ENCODE measurements at regions not wholly inside any gene's neighbourhood (a gene's known extent, or its start where the extent isn't known, plus 50 kb on each side); places are given as distances from the start of the nearest gene placed in this dataset.
"Not testable (repeated sequence)": the region's sequence is repeated elsewhere in the genome, so short reads cannot be mapped to it uniquely, and the experiment has no call there.

DNA sequence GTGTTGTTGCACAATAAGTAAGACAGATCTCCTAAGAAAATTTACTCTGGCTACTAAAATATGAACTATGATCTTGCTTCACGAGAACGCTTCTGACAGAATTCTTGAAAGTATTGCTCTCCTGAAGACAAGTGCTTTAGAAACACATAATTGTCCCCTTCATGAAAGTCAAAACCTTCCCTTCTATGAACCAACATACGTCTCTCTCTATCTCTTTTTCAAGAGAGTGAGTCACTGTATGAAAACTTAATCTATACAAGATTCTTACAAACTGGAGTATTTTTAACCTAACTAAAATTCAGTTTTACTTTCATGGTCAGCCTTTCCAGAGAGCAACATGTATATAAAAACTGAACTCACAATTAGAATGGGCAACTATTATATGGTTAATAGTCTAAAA lies 688.0 kb upstream of the CTNND2 start:
- H3K4me1 ChIP-seq (ENCODE audit: insufficient read depth): no peaks in the 10 kb centered on the region
- H3K27ac ChIP-seq: no peak overlapping the region
- no peaks in the 10 kb centered on the region for H3K36me3 ChIP-seq (replicated peaks; ENCODE audit: insufficient read depth, low read depth)
- H3K9me3 ChIP-seq (ENCODE audit: low read depth): no peaks in the 10 kb centered on the region
- 87% methylated on average over 3 of the region's 3 CpGs for WGBS (ENCODE audit: low lambda C conversion rate, missing lambda C conversion rate)
- DNase-seq (ENCODE audit: low spot score): no peak
- H2AFZ ChIP-seq: no peak overlapping the region
- no peaks in the 10 kb centered on the region for H3K79me2 ChIP-seq
- no peaks in the 10 kb centered on the region for H4K20me1 ChIP-seq (ENCODE audit: insufficient read depth, poor library complexity, severe bottlenecking)
- H3K4me2 ChIP-seq: no peak overlapping the region
- no peaks in the 10 kb centered on the region for H3K9me2 ChIP-seq (replicated peaks; ENCODE audit: insufficient read depth)
- TF ChIP-seq EZH2phosphoT487 (IDR thresholded peaks at IDR 0.05; ENCODE audit: low read depth, severe bottlenecking, unreplicated experiment) (no peak), EZH2 (IDR thresholded peaks at IDR 0.05; ENCODE audit: borderline replicate concordance) (no peak)
- TF ChIP-seq, protein P1, sequence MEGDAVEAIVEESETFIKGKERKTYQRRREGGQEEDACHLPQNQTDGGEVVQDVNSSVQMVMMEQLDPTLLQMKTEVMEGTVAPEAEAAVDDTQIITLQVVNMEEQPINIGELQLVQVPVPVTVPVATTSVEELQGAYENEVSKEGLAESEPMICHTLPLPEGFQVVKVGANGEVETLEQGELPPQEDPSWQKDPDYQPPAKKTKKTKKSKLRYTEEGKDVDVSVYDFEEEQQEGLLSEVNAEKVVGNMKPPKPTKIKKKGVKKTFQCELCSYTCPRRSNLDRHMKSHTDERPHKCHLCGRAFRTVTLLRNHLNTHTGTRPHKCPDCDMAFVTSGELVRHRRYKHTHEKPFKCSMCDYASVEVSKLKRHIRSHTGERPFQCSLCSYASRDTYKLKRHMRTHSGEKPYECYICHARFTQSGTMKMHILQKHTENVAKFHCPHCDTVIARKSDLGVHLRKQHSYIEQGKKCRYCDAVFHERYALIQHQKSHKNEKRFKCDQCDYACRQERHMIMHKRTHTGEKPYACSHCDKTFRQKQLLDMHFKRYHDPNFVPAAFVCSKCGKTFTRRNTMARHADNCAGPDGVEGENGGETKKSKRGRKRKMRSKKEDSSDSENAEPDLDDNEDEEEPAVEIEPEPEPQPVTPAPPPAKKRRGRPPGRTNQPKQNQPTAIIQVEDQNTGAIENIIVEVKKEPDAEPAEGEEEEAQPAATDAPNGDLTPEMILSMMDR (IDR thresholded peaks at IDR 0.05; ENCODE audit: poor library complexity): no peak
- no peaks in the 10 kb centered on the region for H3K27me3 ChIP-seq
- no peak overlapping the region for H3K4me3 ChIP-seq

DNA sequence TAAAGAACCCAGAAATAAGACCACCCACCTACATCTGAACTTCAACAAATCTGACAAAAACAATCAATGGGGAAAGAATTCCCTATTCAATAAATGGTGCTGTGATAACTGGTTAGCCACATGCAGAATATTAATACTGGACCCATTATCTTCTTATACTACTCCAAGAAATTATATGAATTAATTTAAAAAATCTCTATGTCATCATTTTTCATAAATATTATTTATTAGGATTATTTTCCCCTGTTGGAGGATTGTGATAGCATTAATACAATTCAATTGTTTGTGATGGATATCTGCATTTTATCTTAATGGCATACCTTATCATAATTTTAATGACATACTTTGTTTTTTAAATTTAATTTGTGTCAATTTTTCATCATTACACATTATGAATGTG lies 682.2 kb upstream of the CTNND2 start:
- no peak for DNase-seq (ENCODE audit: low spot score)
- H3K36me3 ChIP-seq (replicated peaks; ENCODE audit: insufficient read depth, low read depth): no peaks in the 10 kb centered on the region
- H2AFZ ChIP-seq: no peak overlapping the region
- no peak overlapping the region for H3K4me3 ChIP-seq
- H3K4me1 ChIP-seq (ENCODE audit: insufficient read depth): no peaks in the 10 kb centered on the region
- no peak overlapping the region for H3K4me2 ChIP-seq
- H3K27me3 ChIP-seq: no peaks in the 10 kb centered on the region
- H3K9me3 ChIP-seq (ENCODE audit: low read depth): no peaks in the 10 kb centered on the region
- H3K27ac ChIP-seq: no peak overlapping the region
- no peaks in the 10 kb centered on the region for H4K20me1 ChIP-seq (ENCODE audit: insufficient read depth, poor library complexity, severe bottlenecking)
- H3K9me2 ChIP-seq (replicated peaks; ENCODE audit: insufficient read depth): no peaks in the 10 kb centered on the region
- TF ChIP-seq EZH2phosphoT487 (IDR thresholded peaks at IDR 0.05; ENCODE audit: low read depth, severe bottlenecking, unreplicated experiment) (no peak), EZH2 (IDR thresholded peaks at IDR 0.05; ENCODE audit: borderline replicate concordance) (no peak)
- TF ChIP-seq, protein P1 (IDR thresholded peaks at IDR 0.05; ENCODE audit: poor library complexity): no peak
- no peaks in the 10 kb centered on the region for H3K79me2 ChIP-seq

DNA sequence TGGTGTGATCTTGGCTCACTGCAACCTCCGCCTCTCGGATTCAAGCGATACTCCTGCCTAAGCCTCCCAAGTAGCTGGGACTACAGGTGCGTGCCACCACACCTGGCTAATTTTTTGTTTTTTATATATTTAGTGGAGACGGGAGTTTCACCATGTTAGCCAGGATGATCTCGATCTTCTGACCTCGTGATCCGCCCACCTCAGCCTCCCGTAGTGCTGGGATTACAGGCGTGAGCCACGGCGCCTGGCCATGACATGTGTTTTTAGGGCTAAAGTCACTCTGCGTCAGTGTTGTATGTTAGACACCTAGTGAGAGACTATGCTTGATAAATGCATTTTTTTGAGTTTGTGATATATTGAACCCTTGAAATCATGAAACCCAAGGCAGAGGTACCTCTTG lies 674.6 kb upstream of the CTNND2 start:
- H3K9me3 ChIP-seq (ENCODE audit: low read depth); H3K36me3 ChIP-seq (replicated peaks; ENCODE audit: insufficient read depth, low read depth); H3K4me2 ChIP-seq; H2AFZ ChIP-seq; H3K4me1 ChIP-seq (ENCODE audit: insufficient read depth); H3K27me3 ChIP-seq; H3K4me3 ChIP-seq; H4K20me1 ChIP-seq (ENCODE audit: insufficient read depth, poor library complexity, severe bottlenecking); H3K9me2 ChIP-seq (replicated peaks; ENCODE audit: insufficient read depth); H3K79me2 ChIP-seq; DNase-seq (ENCODE audit: low spot score); H3K27ac ChIP-seq: not testable (repeated sequence)
- 89% methylated on average over 13 of the region's 13 CpGs for WGBS (ENCODE audit: low lambda C conversion rate, missing lambda C conversion rate)

DNA sequence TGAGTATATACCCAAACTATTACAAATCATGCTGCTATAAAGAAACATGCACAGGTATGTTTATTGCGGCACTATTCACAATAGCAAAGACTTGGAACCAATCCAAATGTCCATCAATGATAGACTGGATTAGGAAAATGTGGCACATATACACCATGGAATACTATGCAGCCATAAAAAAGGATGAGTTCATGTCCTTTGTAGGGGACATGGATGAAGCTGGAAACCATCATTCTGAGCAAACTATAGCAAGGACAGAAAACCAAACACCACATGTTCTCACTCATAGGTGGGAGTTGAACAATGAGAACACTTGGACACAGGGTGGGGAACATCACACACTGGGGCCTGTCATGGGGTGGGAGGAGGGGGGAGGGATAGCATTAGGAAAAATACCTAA lies 672.7 kb upstream of the CTNND2 start:
- not testable (repeated sequence) for H3K27ac ChIP-seq; H3K27me3 ChIP-seq; H3K4me2 ChIP-seq; H3K4me1 ChIP-seq (ENCODE audit: insufficient read depth); H2AFZ ChIP-seq; H3K4me3 ChIP-seq; H3K79me2 ChIP-seq; H3K9me2 ChIP-seq (replicated peaks; ENCODE audit: insufficient read depth); DNase-seq (ENCODE audit: low spot score); H4K20me1 ChIP-seq (ENCODE audit: insufficient read depth, poor library complexity, severe bottlenecking); H3K9me3 ChIP-seq (ENCODE audit: low read depth); H3K36me3 ChIP-seq (replicated peaks; ENCODE audit: insufficient read depth, low read depth)
- 82% methylated on average over 1 of the region's 1 CpG for WGBS (ENCODE audit: low lambda C conversion rate, missing lambda C conversion rate)

DNA sequence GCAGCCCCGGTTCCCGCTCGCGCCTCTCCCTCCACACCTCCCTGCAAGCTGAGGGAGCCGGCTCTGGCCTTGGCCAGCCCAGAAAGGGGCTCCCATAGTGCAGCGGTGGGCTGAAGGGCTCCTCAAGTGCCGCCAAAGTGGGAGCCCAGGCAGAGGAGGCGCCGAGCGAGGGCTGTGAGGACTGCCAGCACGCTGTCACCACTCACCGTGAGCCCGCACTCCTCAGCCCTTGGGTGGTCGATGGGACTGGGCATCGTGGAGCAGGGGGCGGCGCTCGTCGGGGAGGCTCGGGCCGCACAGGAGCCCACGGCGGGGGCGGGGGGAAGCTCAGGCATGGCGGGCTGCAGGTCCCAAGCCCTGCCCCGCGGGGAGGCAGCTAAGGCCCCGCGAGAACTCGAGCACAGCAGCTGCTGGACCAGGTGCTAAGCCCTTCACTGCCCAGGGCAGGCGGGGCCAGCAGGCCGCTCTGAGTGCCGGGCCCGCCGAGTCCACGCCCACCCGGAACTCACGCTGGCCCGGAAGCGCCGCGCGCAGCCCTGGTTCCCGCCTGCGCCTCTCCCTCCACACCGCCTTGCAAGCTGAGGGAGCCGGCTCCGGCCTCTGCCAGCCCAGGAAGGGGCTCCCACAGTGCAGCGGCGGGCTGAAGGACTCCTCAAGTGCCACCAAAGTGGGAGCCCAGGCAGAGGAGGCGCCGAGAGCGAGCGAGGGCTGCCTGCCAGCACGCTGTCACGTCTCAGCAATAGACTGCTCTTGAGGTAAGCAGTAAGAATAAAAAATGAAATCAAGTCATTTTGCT lies 670.2 kb upstream of the CTNND2 start:
- 97% methylated on average over 43 of the region's 56 CpGs for WGBS (ENCODE audit: low lambda C conversion rate, missing lambda C conversion rate)
- H3K36me3 ChIP-seq (replicated peaks; ENCODE audit: insufficient read depth, low read depth); DNase-seq (ENCODE audit: low spot score); H4K20me1 ChIP-seq (ENCODE audit: insufficient read depth, poor library complexity, severe bottlenecking); H3K4me2 ChIP-seq; H3K9me2 ChIP-seq (replicated peaks; ENCODE audit: insufficient read depth); H3K27me3 ChIP-seq; H3K4me3 ChIP-seq; H3K27ac ChIP-seq; H3K4me1 ChIP-seq (ENCODE audit: insufficient read depth); H2AFZ ChIP-seq; H3K79me2 ChIP-seq; H3K9me3 ChIP-seq (ENCODE audit: low read depth): not testable (repeated sequence)

DNA sequence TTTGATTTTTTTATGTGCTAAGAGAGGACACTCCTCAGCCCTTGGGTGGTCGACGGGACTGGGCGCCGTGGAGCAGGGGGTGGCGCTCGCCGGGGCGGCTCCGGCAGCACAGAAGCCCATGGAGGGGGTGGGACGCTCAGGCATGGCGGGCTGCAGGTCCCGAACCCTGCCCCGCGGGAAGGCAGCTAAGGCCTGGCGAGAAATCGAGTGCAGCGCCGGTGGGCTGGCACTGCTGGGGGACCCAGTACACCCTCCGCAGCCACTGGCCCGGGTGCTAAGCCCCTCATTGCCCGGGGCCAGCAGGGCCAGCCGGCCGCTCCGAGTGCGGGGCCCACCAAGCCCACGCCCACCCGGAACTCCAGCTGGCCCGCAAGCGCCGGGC lies 669.7 kb upstream of the CTNND2 start:
- H2AFZ ChIP-seq; H3K4me3 ChIP-seq; DNase-seq (ENCODE audit: low spot score); H3K79me2 ChIP-seq; H3K4me1 ChIP-seq (ENCODE audit: insufficient read depth); H4K20me1 ChIP-seq (ENCODE audit: insufficient read depth, poor library complexity, severe bottlenecking); H3K27ac ChIP-seq; H3K9me3 ChIP-seq (ENCODE audit: low read depth); H3K36me3 ChIP-seq (replicated peaks; ENCODE audit: insufficient read depth, low read depth); H3K4me2 ChIP-seq; H3K27me3 ChIP-seq; H3K9me2 ChIP-seq (replicated peaks; ENCODE audit: insufficient read depth): not testable (repeated sequence)
- WGBS (ENCODE audit: low lambda C conversion rate, missing lambda C conversion rate): 98% methylated on average over 18 of the region's 30 CpGs

All from hepatocyte (in vitro differentiated cells).